ENCODE measurements at regions not wholly inside any gene's neighbourhood (a gene's known extent, or its start where the extent isn't known, plus 50 kb on each side); places are given as distances from the start of the nearest gene placed in this dataset.
A peak's percentile ranks its signal among the peaks of the same experiment; 100 is the strongest.

DNA sequence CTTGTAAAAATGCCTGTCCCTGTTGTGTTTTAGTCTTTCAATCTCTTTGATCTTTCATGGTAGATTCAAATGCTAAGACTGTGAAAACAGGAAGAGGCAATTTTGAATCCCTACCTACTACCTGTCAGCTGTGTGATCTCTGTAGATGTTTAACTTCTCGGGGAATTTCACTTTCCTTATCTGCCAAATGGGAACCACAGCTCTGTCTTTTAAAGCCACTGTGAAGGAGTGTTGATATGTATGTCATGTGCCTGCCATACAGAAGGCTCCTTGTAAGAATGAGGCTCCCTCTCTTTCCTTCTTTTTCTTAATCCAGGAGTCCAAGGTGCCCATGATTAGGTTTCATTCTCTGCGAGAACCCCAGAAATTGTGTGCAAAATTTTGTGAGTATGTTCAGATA is 139.6 kb upstream of the ADAMTS9 start:
- Histone ChIP-seq H3K4me3 (ENCODE audit: low read depth, low read length) (no peak overlapping the region), H3K27me3 (ENCODE audit: control insufficient read depth, insufficient read depth, low read length) (no peaks in the 10 kb centered on the region), H3K36me3 (ENCODE audit: control insufficient read depth, insufficient read depth, low read length) (no peaks in the 10 kb centered on the region)
- TF ChIP-seq, protein P1, sequence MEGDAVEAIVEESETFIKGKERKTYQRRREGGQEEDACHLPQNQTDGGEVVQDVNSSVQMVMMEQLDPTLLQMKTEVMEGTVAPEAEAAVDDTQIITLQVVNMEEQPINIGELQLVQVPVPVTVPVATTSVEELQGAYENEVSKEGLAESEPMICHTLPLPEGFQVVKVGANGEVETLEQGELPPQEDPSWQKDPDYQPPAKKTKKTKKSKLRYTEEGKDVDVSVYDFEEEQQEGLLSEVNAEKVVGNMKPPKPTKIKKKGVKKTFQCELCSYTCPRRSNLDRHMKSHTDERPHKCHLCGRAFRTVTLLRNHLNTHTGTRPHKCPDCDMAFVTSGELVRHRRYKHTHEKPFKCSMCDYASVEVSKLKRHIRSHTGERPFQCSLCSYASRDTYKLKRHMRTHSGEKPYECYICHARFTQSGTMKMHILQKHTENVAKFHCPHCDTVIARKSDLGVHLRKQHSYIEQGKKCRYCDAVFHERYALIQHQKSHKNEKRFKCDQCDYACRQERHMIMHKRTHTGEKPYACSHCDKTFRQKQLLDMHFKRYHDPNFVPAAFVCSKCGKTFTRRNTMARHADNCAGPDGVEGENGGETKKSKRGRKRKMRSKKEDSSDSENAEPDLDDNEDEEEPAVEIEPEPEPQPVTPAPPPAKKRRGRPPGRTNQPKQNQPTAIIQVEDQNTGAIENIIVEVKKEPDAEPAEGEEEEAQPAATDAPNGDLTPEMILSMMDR (IDR thresholded peaks at IDR 0.05; ENCODE audit: insufficient read depth, low read length, severe bottlenecking): no peak
- no peak for DNase-seq (ENCODE audit: low read depth)
- FAIRE-seq: no peak

DNA sequence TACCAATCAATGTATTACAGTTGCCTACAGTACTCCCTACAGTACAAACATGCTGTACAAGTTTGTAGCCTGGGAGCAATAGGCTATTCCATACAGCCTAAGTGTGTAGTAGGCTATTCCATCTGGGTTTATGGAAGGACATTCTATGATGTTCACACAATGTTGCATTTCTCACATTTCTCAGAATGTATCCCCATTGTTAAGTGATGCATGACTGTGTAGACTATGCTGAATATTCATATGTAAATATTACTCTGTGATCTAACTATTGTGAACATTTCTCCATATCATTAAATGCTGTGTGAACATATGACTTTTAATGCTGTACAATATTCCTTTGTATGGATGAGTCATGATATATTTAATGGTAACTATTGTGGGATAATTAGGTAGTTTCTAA is 139.2 kb upstream of the ADAMTS9 start:
- Histone ChIP-seq H3K27me3 (ENCODE audit: control insufficient read depth, insufficient read depth, low read length) (no peaks in the 10 kb centered on the region), H3K36me3 (ENCODE audit: control insufficient read depth, insufficient read depth, low read length) (no peaks in the 10 kb centered on the region), H3K4me3 (ENCODE audit: low read depth, low read length) (no peak overlapping the region)
- FAIRE-seq (no peak), DNase-seq (ENCODE audit: low read depth) (no peak)
- TF ChIP-seq, protein P1 (IDR thresholded peaks at IDR 0.05; ENCODE audit: insufficient read depth, low read length, severe bottlenecking): no peak

DNA sequence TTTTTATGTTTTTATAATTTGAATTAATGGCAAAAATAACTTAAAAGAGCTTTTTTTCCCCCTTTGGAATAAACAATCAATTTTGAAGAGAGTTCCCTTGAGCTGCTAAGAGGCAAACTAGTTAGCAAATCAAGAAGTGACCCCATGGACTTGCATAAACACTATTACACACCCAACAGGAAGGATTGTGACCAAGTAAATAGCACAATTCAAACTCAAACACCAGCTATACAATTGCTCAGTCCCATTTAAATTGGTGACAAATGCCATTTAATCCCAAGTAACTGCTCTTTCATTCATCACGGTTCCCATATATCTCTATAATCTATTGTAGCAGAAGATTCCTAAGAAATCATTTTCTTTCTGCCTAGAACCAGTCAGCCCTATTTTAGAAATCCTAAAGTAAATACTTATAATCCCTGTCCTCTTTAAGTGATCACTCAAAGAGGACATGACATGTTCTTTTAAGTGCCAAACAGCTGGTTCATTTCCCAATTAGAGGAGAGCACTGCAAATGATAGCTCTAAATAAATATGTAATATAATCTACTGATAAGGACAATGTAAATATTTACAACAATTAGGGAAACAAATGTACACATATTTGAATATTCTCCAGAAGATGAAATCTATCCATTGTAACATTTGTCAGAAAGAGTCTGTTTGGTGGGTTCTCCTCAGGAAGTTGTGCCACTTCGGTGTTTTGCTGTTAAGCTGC is 137.8 kb upstream of the ADAMTS9 start:
- TF ChIP-seq, protein P1 (IDR thresholded peaks at IDR 0.05; ENCODE audit: insufficient read depth, low read length, severe bottlenecking): no peak
- Histone ChIP-seq H3K36me3 (ENCODE audit: control insufficient read depth, insufficient read depth, low read length) (no peaks in the 10 kb centered on the region), H3K4me3 (ENCODE audit: low read depth, low read length) (no peak overlapping the region), H3K27me3 (ENCODE audit: control insufficient read depth, insufficient read depth, low read length) (no peaks in the 10 kb centered on the region)
- DNase-seq (ENCODE audit: low read depth) (no peak), FAIRE-seq (no peak)

DNA sequence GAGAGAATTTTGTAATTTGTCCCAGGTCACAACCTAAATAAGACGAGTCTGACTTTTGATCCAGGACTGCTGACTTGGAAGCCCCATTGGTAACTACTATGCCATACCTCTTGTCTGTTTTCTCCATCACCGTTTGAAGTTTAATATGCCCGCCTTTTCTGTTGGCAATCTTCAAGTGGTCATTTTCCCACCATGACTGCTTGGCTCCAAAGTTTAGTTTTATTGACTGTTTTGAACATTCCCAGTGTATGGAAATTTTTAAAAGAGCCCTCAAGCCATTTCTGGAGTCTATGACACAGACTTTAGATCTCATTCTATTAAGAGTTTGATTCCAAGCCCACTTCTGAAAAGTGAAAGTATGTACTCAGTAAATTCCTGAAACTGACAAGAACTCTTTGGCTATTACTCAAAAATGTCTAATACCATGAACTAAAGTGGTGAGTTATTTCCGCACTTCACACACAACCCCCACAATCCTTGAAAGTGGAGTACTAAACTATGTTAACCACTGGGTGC is 136.7 kb upstream of the ADAMTS9 start:
- TF ChIP-seq, protein P1 (IDR thresholded peaks at IDR 0.05; ENCODE audit: insufficient read depth, low read length, severe bottlenecking): no peak
- no peaks in the 10 kb centered on the region for H3K36me3 ChIP-seq (ENCODE audit: control insufficient read depth, insufficient read depth, low read length)
- DNase-seq (ENCODE audit: low read depth) (peak; percentile 59), FAIRE-seq (no peak)
- H3K4me3 ChIP-seq (ENCODE audit: low read depth, low read length): no peak overlapping the region
- H3K27me3 ChIP-seq (ENCODE audit: control insufficient read depth, insufficient read depth, low read length): no peaks in the 10 kb centered on the region

DNA sequence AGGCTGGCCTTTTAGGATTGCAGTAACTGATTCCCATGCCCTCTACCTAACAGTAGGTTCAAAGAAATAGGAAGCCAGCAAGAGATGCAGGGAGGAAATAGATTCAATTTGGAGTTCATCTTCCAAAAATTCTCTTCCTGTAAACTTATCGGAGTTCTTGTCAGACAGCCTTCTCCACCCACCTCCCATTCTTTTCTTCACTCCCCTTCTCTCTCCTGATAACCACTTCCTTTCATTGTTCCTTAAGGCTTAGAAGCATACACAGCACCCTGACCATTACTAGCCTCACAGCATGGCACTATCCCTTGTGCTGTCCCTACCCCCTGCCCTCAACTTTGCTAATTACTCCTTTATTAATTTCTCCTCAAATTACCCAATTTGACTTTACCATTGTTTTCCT is 130.4 kb upstream of the ADAMTS9 start:
- FAIRE-seq (no peak), DNase-seq (ENCODE audit: low read depth) (no peak)
- H3K36me3 ChIP-seq (ENCODE audit: control insufficient read depth, insufficient read depth, low read length): no peaks in the 10 kb centered on the region
- H3K27me3 ChIP-seq (ENCODE audit: control insufficient read depth, insufficient read depth, low read length): no peaks in the 10 kb centered on the region
- TF ChIP-seq, protein P1 (IDR thresholded peaks at IDR 0.05; ENCODE audit: insufficient read depth, low read length, severe bottlenecking): no peak
- H3K4me3 ChIP-seq (ENCODE audit: low read depth, low read length): no peak overlapping the region

DNA sequence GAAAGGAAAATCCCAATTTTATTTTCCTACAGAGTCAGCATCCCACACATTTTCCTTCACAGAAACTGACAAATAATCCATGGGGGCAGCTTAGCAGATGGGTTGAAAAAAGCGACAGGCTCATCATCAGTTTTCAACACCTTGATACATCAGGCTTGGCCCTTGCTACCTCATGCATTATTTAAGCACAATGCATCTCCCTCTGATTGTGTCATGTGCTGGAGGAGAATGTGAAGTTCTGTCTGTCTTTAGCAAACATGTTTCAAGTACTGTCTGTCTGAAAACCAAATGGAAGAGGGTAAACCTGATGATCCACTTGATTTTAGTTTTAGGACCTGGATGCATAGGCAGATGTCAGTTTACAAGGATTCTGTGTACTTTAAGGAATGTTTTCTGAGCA is 128.6 kb upstream of the ADAMTS9 start:
- TF ChIP-seq, protein P1 (IDR thresholded peaks at IDR 0.05; ENCODE audit: insufficient read depth, low read length, severe bottlenecking): no peak

More for the DNA sequence above, 128.6 kb upstream of the ADAMTS9 start:
- H3K4me3 ChIP-seq (ENCODE audit: low read depth, low read length): no peak overlapping the region
- no peaks in the 10 kb centered on the region for H3K27me3 ChIP-seq (ENCODE audit: control insufficient read depth, insufficient read depth, low read length)
- FAIRE-seq: no peak
- no peaks in the 10 kb centered on the region for H3K36me3 ChIP-seq (ENCODE audit: control insufficient read depth, insufficient read depth, low read length)
- no peak for DNase-seq (ENCODE audit: low read depth)

All from bronchial epithelial cell (primary cell).